ENCODE measurements at regions not wholly inside any gene's neighbourhood (a gene's known extent, or its start where the extent isn't known, plus 50 kb on each side); places are given as distances from the start of the nearest gene placed in this dataset.
"Not testable (repeated sequence)": the region's sequence is repeated elsewhere in the genome, so short reads cannot be mapped to it uniquely, and the experiment has no call there.

DNA sequence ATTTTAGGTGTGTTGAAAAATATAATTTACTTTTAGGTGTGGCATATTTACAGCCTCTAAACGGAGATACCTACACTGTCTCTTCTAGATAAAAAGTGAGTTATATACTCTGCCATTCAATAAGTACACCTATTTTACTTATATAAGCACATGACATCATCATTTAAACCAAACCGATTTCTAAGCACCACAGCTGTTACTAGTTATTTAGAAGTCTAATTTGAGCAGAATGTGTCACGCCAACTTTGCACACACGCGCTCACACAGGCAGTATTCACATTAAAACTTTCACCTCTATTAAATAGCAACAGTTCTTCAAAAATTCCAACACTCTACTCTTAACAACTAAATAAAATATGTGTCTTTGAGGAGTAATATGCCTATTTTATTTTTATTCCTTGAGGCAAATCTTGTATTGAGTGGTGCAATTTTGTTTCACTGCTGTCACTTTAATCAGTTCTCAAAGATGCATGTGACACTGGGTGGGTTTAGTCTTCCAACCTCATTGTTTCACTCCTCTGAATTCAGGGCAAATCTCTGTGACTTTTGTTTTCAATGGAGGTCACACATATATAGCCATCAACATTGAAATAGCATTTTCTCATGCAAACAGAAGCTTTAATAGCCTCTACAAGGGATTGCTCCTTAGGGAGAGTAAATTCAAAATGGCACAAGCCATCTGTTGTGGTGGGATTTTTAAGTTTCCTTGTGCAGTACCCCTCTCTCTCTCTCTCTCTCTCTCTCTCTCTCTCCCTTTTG is 721.0 kb downstream of the PLCL1 start:
- H3K4me3 ChIP-seq: no peak overlapping the region
- H3K4me1 ChIP-seq: no peaks in the 10 kb centered on the region
- no peak for TF ChIP-seq Cebpa-rat (IDR thresholded peaks at IDR 0.05)
- no peak overlapping the region for H3K4me2 ChIP-seq
- H3K9ac ChIP-seq: no peak overlapping the region
- no peaks in the 10 kb centered on the region for H3K36me3 ChIP-seq
- H3K9me3 ChIP-seq (replicated peaks in 1 of 11): no peaks in the 10 kb centered on the region
- no peak overlapping the region for H3K27ac ChIP-seq
- no peaks in the 10 kb centered on the region for H4K20me1 ChIP-seq
- H3K27me3 ChIP-seq: no peaks in the 10 kb centered on the region

DNA sequence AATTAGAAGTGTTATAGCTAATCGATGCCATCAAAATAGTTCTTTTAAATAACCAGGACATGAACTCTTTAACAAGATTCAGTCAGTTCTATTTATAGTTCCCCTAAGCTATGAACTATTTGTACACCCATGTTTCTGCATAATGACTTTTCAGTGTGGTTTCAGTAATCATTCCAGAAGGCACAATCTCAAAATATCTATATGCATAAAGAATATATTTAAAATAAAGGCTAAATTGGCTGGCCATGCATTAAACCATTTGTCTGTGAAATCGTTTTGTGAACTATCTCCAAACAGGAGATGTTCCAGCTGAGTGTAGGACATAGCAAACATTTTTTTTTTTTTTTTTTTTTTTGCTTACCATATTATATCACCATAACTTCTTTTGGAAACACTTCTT is 719.3 kb downstream of the PLCL1 start:
- H3K27ac ChIP-seq: no peak overlapping the region
- no peak overlapping the region for H3K9ac ChIP-seq
- no peaks in the 10 kb centered on the region for H3K9me3 ChIP-seq (replicated peaks in 1 of 11)
- no peaks in the 10 kb centered on the region for H3K4me1 ChIP-seq
- no peak overlapping the region for H3K4me2 ChIP-seq
- TF ChIP-seq Cebpa-rat (IDR thresholded peaks at IDR 0.05): no peak
- H3K27me3 ChIP-seq: no peaks in the 10 kb centered on the region
- H3K36me3 ChIP-seq: no peaks in the 10 kb centered on the region
- H3K4me3 ChIP-seq: no peak overlapping the region
- no peaks in the 10 kb centered on the region for H4K20me1 ChIP-seq

DNA sequence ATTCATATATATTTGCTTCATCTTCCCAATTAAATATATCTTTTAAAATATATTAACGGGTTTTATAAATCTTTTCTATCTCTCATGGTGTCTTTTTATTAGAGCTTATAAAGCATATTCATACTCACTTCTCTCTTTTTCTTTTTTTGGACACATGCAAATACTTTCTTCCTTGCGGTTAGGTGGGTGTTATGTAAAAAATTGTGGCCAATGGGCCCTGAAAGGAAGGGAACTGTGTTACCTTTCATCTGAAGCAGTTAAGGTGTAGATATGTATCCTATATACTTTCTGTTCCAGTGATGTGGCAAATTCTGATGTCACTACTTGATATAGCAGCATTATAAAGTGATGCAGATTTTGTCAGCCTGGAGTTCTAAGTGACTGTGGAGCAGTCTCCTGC is 714.5 kb downstream of the PLCL1 start:
- TF ChIP-seq Cebpa-rat (IDR thresholded peaks at IDR 0.05): no peak
- H3K27ac ChIP-seq: no peak overlapping the region

DNA sequence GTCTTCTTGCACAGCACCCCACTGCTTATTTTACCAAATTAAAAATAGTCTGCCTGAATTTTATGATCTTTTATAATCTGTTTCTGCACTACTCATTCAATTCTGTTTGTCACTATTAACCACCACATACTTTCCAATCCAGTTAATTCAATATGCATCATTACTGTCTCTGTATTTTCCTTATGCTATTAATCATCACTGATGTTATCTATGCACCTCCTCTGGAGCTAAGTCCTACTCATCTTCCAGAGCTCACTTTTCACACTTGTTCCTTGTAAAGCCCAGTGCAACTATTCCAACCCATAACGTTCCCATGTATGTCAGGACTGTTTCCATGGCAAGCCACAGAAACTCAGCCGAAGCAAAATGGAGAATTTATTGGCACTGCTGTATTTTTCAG is 713.6 kb downstream of the PLCL1 start:
- no peak overlapping the region for H3K4me3 ChIP-seq
- H3K4me2 ChIP-seq: no peak overlapping the region
- no peaks in the 10 kb centered on the region for H3K4me1 ChIP-seq
- H3K27me3 ChIP-seq: no peaks in the 10 kb centered on the region
- no peaks in the 10 kb centered on the region; a peak in 2 of 22 replicates for H3K9me3 ChIP-seq (replicated peaks in 1 of 11)
- H3K27ac ChIP-seq: no peak overlapping the region
- no peak for TF ChIP-seq Cebpa-rat (IDR thresholded peaks at IDR 0.05)
- no peak overlapping the region for H3K9ac ChIP-seq
- no peaks in the 10 kb centered on the region for H3K36me3 ChIP-seq
- H4K20me1 ChIP-seq: no peaks in the 10 kb centered on the region

More for the DNA sequence above, 714.5 kb downstream of the PLCL1 start:
- no peak overlapping the region for H3K4me2 ChIP-seq
- no peaks in the 10 kb centered on the region for H3K4me1 ChIP-seq
- H3K36me3 ChIP-seq: no peaks in the 10 kb centered on the region
- H3K27me3 ChIP-seq: no peaks in the 10 kb centered on the region
- H4K20me1 ChIP-seq: no peaks in the 10 kb centered on the region
- no peak overlapping the region for H3K9ac ChIP-seq
- no peaks in the 10 kb centered on the region; a peak in 2 of 22 replicates for H3K9me3 ChIP-seq (replicated peaks in 1 of 11)
- no peak overlapping the region for H3K4me3 ChIP-seq

DNA sequence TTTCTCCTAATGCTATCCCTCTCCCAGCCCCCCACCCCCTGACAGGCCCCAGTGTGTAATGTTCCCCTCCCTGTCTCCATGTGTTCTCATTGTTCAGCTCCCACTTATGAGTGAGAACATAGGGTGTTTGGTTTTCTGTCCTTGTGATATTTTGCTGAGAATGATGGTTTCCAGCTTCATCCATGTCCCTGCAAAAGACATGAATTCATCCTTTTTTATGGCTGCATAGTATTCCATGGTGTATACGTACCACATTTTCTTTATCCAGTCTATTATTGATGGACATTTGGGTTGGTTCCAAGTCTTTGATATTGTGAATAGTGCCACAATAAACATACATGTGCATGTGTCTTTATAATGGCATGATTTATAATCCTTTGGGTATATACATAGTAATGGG is 704.2 kb downstream of the PLCL1 start:
- not testable (repeated sequence) for H3K4me2 ChIP-seq; H3K4me3 ChIP-seq; H3K27me3 ChIP-seq; H3K9ac ChIP-seq; H3K9me3 ChIP-seq (replicated peaks in 1 of 11); H4K20me1 ChIP-seq; H3K27ac ChIP-seq; H3K36me3 ChIP-seq; H3K4me1 ChIP-seq

DNA sequence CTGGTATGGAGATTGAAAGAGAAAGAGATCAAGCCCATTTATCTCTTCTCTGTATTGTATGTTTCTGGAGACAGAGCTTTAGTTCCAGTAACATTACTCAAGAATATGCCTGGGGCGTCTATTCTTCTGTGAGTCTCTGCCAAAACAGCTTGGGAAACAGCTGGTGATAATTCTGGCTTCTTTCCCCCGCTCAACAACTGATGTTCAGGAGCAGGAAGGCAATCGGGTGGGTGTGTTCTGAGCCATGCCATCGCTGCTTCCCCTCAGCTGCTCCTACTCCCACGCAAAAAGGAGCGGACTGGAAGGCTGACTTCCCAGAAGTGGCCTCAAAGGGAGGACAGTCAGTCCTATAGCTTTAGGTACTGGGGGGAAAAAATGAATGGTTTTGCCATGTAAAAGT is 695.1 kb downstream of the PLCL1 start:
- Histone ChIP-seq H3K36me3 (no peaks in the 10 kb centered on the region), H3K4me2 (peak overlapping the region in 1 of 11 experiments; percentile 17; a peak in 2 of 22 replicates), H3K4me1 (peaks cover 0 to 8% (median 0%) of the 10 kb centered on the region in 10 experiments; a peak in 3 of 20 replicates), H4K20me1 (no peaks in the 10 kb centered on the region), H3K27me3 (no peaks in the 10 kb centered on the region), H3K9me3 (replicated peaks in 1 of 11) (no peaks in the 10 kb centered on the region), H3K4me3 (no peak overlapping the region), H3K27ac (no peak overlapping the region), H3K9ac (no peak overlapping the region)
- no peak for TF ChIP-seq Cebpa-rat (IDR thresholded peaks at IDR 0.05)

DNA sequence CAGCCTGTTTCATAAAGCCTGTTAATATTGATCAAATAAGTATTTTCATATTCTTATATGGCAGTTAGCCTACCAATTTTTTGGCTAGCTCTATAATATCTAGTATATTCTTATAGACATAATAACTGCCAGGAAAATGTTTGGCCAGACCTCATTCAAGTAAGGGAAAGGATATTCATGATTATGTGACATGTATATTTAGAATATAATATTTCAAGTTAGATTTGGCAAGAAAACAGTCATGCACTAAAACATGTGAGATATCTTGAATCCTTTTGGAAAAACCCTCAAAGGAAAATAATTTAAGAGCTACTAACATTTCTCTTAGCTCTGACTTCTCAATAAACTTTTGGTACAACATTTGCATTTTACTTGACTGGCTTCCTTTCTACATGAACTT is 694.1 kb downstream of the PLCL1 start:
- no peak overlapping the region for H3K4me3 ChIP-seq
- H3K4me2 ChIP-seq: no peak overlapping the region
- no peak for TF ChIP-seq Cebpa-rat (IDR thresholded peaks at IDR 0.05)
- peaks cover 0 to 8% (median 0%) of the 10 kb centered on the region in 10 experiments; a peak in 3 of 20 replicates for H3K4me1 ChIP-seq
- no peaks in the 10 kb centered on the region for H3K27me3 ChIP-seq
- H4K20me1 ChIP-seq: no peaks in the 10 kb centered on the region
- H3K27ac ChIP-seq: no peak overlapping the region
- H3K9ac ChIP-seq: no peak overlapping the region
- no peaks in the 10 kb centered on the region for H3K36me3 ChIP-seq
- H3K9me3 ChIP-seq (replicated peaks in 1 of 11): no peaks in the 10 kb centered on the region

DNA sequence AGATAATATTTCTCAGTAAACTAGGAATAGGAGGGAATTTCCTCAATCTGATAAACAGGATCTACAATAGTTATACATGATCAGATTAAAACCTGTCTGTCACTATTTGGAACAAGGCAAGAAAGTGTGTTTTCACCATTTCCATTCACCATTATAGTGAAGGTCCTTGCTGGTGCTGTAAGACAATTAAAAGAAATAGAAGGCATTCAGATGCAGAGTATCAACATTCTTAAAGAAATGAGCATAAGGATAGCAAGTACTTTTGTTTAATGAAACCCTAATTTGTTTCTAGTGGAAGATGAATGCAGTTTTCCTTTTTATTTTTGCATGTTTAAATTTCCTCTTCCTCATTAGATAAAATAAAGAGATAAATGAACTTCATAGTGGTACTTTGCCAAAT is 693.7 kb downstream of the PLCL1 start:
- no peak for TF ChIP-seq Cebpa-rat (IDR thresholded peaks at IDR 0.05)
- H3K4me3 ChIP-seq: no peak overlapping the region
- no peaks in the 10 kb centered on the region for H3K36me3 ChIP-seq
- H3K27ac ChIP-seq: no peak overlapping the region
- no peaks in the 10 kb centered on the region for H3K27me3 ChIP-seq
- no peaks in the 10 kb centered on the region for H3K9me3 ChIP-seq (replicated peaks in 1 of 11)
- H4K20me1 ChIP-seq: no peaks in the 10 kb centered on the region
- no peak overlapping the region for H3K9ac ChIP-seq
- H3K4me2 ChIP-seq: no peak overlapping the region
- H3K4me1 ChIP-seq: peaks cover 0 to 8% (median 0%) of the 10 kb centered on the region in 10 experiments; a peak in 3 of 20 replicates

DNA sequence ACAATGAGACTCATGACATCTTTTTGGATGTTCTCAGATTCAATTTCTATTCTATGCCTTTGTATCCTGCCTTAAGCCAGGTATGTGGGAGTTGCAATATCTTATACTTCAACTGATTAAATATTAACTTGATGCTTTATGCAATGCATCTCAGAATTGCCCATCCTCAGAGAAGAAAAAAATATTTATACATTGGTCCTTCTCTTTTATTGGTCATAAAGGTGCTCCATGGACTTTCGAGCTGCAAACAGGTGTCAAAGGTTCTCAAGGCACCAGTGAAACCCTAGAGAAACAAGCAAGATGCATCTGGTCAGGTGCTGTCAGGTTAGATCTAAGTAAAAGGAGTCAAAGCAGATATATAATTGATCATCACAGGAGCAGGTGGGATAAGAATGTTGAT is 690.5 kb downstream of the PLCL1 start:
- no peak overlapping the region for H3K4me2 ChIP-seq
- no peaks in the 10 kb centered on the region for H3K9me3 ChIP-seq (replicated peaks in 1 of 11)
- H3K4me1 ChIP-seq: peaks cover 0 to 7% (median 0%) of the 10 kb centered on the region in 10 experiments; a peak in 3 of 20 replicates
- H3K36me3 ChIP-seq: no peaks in the 10 kb centered on the region
- H3K27ac ChIP-seq: no peak overlapping the region
- TF ChIP-seq Cebpa-rat (IDR thresholded peaks at IDR 0.05): no peak
- no peak overlapping the region for H3K9ac ChIP-seq
- H3K27me3 ChIP-seq: no peaks in the 10 kb centered on the region
- no peaks in the 10 kb centered on the region for H4K20me1 ChIP-seq
- no peak overlapping the region for H3K4me3 ChIP-seq

DNA sequence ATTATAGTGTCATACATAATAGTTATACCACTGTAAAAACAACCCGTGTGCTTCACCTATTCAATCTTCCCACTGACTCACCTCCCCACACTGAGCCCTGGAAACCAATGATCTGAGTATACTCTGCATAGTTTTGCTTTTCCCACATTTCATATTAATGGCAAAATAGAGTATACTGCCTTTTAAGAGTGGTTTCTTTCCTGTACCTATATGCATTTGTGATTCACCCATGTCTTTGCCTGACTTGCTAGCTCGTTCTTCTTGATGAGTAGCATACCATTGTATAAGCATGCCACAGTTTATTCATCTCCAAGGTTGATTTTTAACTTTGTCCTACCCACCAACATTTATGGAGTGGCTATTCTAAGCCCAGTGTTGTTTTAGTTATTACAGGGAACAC is 686.4 kb downstream of the PLCL1 start:
- no peaks in the 10 kb centered on the region for H3K4me1 ChIP-seq
- H3K27ac ChIP-seq: no peak overlapping the region
- no peaks in the 10 kb centered on the region for H3K36me3 ChIP-seq
- no peaks in the 10 kb centered on the region for H3K9me3 ChIP-seq (replicated peaks in 1 of 11)
- no peaks in the 10 kb centered on the region for H3K27me3 ChIP-seq
- H4K20me1 ChIP-seq: no peaks in the 10 kb centered on the region
- TF ChIP-seq Cebpa-rat (IDR thresholded peaks at IDR 0.05): no peak
- H3K4me3 ChIP-seq: no peak overlapping the region
- no peak overlapping the region for H3K4me2 ChIP-seq
- H3K9ac ChIP-seq: no peak overlapping the region

All from BLaER1 treated with 17β-estradiol and CSF1 and Interleukin-3, amounts not matched to agents 10 nM and 100 nM (cell line).